Smooth muscle cell (in vitro differentiated cells): ENCODE measurements at regions not wholly inside any gene's neighbourhood (a gene's known extent, or its start where the extent isn't known, plus 50 kb on each side); places are given as distances from the start of the nearest gene placed in this dataset.

Experiments used
- DNase-seq: peaks from one replicate; lab custom pipeline; 2025; ENCODE audit not compliant: unreplicated experiment; lab: John Stamatoyannopoulos, UW
- H2AFZ ChIP-seq: fragments of 200-600 bp; sonication (generic); 2 replicates; pipeline ENCODE4 v1.6.0; 2016; ENCODE audit warnings: antibody characterized with exemption, low read depth, mild to moderate bottlenecking
- H3F3A ChIP-seq: fragments of 200-600 bp; sonication (generic); 2 replicates; pipeline ENCODE4 v1.6.0; 2017; ENCODE audit warnings: antibody characterized with exemption, low read depth
- H3K27ac ChIP-seq: fragments of 200-600 bp; sonication (generic); 2 replicates; pipeline ENCODE4 v1.5.1; 2016; ENCODE audit warnings: low read depth, mild to moderate bottlenecking
- H3K27me3 ChIP-seq: fragments of 200-600 bp; sonication (generic); 2 replicates; pipeline ENCODE4 v1.6.1; 2016; ENCODE audit warnings: low read depth, mild to moderate bottlenecking
- H3K36me3 ChIP-seq: fragments of 200-600 bp; sonication (generic); 2 replicates; pipeline ENCODE4 v1.5.1; 2016; ENCODE audit warnings: low read depth
- H3K4me1 ChIP-seq: fragments of 200-600 bp; sonication (generic); 2 replicates; pipeline ENCODE4 v1.5.1; 2016; ENCODE audit warnings: low read depth
- H3K4me2 ChIP-seq: fragments of 200-600 bp; sonication (generic); 2 replicates; pipeline ENCODE4 v1.6.0; 2016; ENCODE audit warnings: mild to moderate bottlenecking
- H3K4me3 ChIP-seq: fragments of 200-600 bp; sonication (generic); 2 replicates; pipeline ENCODE4 v1.5.1; 2016; ENCODE audit warnings: mild to moderate bottlenecking
- H3K79me2 ChIP-seq: fragments of 200-600 bp; sonication (generic); 2 replicates; pipeline ENCODE4 v1.6.0; 2016; ENCODE audit warnings: low read depth, mild to moderate bottlenecking
- H3K9ac ChIP-seq: fragments of 200-600 bp; sonication (generic); 2 replicates; pipeline ENCODE4 v1.6.0; 2016; ENCODE audit warnings: low read depth
- H3K9me3 ChIP-seq: fragments of 200-600 bp; sonication (generic); replicated peaks from 2 replicates; pipeline ENCODE4 v1.5.1; 2016; ENCODE audit warnings: low read depth
- H4K20me1 ChIP-seq: fragments of 200-600 bp; sonication (generic); 2 replicates; pipeline ENCODE4 v1.6.0; 2016; ENCODE audit warnings: low read depth
- WGBS: methylation state at CpG from one replicate; pipeline ENCODE4 v1.1.7; 2016; ENCODE audit warnings: low lambda C conversion rate; 5-methylcytosine and 5-hydroxymethylcytosine counted together
- TF ChIP-seq, protein P1 (sequence below): fragments of 200-600 bp; sonication (generic); IDR thresholded peaks from 2 replicates; pipeline ENCODE4 v1.5.1; 2017; ENCODE audit warnings: borderline replicate concordance, mild to moderate bottlenecking, antibody characterized with exemption; ENCODE audit not compliant: insufficient read depth, poor library complexity, severe bottlenecking

DNA sequence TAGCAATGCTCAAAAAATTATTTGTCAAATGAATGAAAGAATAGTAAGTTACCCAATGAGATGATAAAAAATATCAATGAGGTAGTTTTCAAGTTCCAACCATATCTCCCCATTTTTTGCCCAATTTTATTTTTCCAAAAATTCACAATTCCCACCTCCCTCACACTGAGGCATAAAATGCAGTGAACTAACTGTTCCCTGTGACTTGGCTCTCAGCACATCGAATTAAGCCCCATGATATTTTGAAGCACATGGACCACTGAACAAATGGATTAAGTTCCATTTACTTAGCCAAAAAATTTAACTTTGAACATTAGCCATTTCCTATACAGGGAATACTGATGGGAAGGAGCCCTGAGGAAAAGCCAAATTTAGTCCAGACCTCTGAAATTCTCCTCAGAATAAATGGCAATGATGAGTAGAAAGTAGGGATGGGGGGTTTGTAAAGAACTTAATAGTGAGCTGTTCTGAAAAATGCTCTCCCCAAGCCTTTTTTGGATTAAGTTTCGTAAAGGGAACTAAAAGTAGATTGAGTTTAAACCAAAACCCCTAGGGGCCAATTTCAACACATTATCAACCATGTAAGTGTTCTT, 166.3 kb upstream of the GRM3 start:
- no peaks in the 10 kb centered on the region for H3K79me2 ChIP-seq
- TF ChIP-seq, protein P1, sequence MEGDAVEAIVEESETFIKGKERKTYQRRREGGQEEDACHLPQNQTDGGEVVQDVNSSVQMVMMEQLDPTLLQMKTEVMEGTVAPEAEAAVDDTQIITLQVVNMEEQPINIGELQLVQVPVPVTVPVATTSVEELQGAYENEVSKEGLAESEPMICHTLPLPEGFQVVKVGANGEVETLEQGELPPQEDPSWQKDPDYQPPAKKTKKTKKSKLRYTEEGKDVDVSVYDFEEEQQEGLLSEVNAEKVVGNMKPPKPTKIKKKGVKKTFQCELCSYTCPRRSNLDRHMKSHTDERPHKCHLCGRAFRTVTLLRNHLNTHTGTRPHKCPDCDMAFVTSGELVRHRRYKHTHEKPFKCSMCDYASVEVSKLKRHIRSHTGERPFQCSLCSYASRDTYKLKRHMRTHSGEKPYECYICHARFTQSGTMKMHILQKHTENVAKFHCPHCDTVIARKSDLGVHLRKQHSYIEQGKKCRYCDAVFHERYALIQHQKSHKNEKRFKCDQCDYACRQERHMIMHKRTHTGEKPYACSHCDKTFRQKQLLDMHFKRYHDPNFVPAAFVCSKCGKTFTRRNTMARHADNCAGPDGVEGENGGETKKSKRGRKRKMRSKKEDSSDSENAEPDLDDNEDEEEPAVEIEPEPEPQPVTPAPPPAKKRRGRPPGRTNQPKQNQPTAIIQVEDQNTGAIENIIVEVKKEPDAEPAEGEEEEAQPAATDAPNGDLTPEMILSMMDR = no peak
- H3K9me3 ChIP-seq = no peaks in the 10 kb centered on the region
- WGBS = 58% methylated on average over 2 of the region's 2 CpGs
- H4K20me1 ChIP-seq = no peaks in the 10 kb centered on the region
- no peak overlapping the region for H3K9ac ChIP-seq
- no peaks in the 10 kb centered on the region for H3K36me3 ChIP-seq
- no peak overlapping the region for H2AFZ ChIP-seq
- H3K27me3 ChIP-seq = peaks cover 4% of the 10 kb centered on the region
- H3K4me2 ChIP-seq = no peak overlapping the region
- no peak overlapping the region for H3K27ac ChIP-seq
- H3K4me3 ChIP-seq = no peak overlapping the region
- no peak for DNase-seq
- H3F3A ChIP-seq = no peaks in the 10 kb centered on the region
- no peaks in the 10 kb centered on the region for H3K4me1 ChIP-seq

DNA sequence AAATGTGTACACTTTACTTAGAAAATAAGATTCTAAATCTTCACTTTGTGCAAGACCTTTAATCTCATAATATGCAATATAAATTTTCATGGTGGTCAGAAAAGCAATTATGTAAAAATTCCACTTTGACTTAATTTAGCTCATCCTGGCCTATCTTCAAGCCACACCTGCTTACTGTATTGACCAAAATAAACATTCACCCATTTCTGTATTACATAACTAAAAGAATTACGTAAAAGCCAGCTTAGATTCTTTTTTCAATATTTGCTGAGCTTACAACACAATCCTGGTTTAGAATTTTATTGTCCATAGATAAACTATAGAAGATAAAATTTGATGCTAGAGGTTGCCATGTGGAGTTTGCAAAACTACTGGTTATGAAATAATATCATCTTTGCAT, 172.9 kb upstream of the GRM3 start:
- no peak for DNase-seq
- TF ChIP-seq, protein P1 = no peak
- 95% methylated on average over 1 of the region's 1 CpG for WGBS
- no peaks in the 10 kb centered on the region for H4K20me1 ChIP-seq
- no peaks in the 10 kb centered on the region for H3K36me3 ChIP-seq
- H3K4me3 ChIP-seq = no peak overlapping the region
- H2AFZ ChIP-seq = no peak overlapping the region
- H3K27me3 ChIP-seq = peaks cover 4% of the 10 kb centered on the region
- H3K79me2 ChIP-seq = no peaks in the 10 kb centered on the region
- H3F3A ChIP-seq = no peaks in the 10 kb centered on the region
- no peaks in the 10 kb centered on the region for H3K4me1 ChIP-seq
- H3K9me3 ChIP-seq = no peaks in the 10 kb centered on the region
- H3K4me2 ChIP-seq = no peak overlapping the region
- no peak overlapping the region for H3K27ac ChIP-seq
- H3K9ac ChIP-seq = no peak overlapping the region

DNA sequence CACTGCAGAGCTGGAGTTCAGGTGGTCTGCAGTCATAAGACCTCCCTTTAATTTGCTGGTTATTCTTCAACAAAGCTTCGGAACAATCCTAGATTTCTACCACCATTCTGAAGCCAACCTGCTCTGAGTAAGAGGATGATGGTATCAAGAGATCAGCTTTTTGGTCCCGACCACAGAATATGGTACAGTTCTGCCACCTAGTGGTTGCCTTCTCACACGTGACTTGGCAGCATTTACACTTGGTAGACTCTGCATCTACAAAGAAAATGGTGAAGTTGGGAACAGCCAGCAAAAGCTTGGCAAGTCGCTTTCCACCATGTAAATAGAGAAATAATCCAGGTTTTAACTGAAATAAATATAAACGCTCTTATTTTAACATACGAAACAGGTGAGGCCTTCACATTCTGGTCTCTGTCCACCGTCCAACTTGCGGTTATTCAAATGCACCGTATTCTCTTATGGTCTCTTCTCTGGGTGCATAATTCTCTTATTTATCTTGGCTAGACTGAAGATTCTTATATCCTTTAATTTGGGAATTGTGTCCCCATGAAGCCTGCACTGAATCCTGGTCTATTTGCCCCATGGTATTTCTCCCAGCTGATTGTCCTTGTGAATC, 173.9 kb upstream of the GRM3 start:
- Histone ChIP-seq H3K36me3 (no peaks in the 10 kb centered on the region), H3F3A (no peaks in the 10 kb centered on the region), H3K4me1 (no peaks in the 10 kb centered on the region), H3K9ac (no peak overlapping the region), H3K4me2 (no peak overlapping the region), H4K20me1 (no peaks in the 10 kb centered on the region), H3K79me2 (no peaks in the 10 kb centered on the region), H3K27me3 (peaks cover 4% of the 10 kb centered on the region), H3K27ac (no peak overlapping the region), H3K9me3 (no peaks in the 10 kb centered on the region), H3K4me3 (no peak overlapping the region), H2AFZ (no peak overlapping the region)
- DNase-seq = peak; percentile 2
- WGBS = 35% methylated on average over 9 of the region's 9 CpGs
- TF ChIP-seq, protein P1 = peak; percentile 83

DNA sequence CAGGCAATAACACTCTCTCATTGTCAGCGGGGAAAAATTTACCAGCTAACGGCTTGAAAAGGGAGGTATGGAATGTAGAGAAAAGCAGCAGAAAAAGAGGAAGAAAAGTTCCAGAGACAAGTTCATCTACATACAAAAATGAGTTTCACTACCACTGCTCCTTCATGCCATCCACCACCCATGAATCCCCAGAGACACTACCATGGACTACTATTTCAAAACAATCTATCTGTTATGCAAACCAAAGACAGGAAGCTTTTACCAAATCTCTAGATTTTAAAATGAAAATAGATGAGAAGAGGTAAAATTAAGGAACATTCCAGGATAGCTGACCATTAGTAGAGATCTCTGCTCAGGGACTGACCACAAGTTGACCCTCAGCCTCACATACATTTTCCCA, 189.0 kb upstream of the GRM3 start:
- no peaks in the 10 kb centered on the region for H4K20me1 ChIP-seq
- no peak overlapping the region for H3K4me2 ChIP-seq
- H3K4me3 ChIP-seq = no peak overlapping the region
- DNase-seq = no peak
- no peaks in the 10 kb centered on the region for H3F3A ChIP-seq
- H2AFZ ChIP-seq = no peak overlapping the region
- H3K27me3 ChIP-seq = peaks cover 3% of the 10 kb centered on the region
- H3K36me3 ChIP-seq = no peaks in the 10 kb centered on the region
- H3K4me1 ChIP-seq = peaks cover 13% of the 10 kb centered on the region
- 83% methylated on average over 2 of the region's 2 CpGs for WGBS
- TF ChIP-seq, protein P1 = no peak
- no peaks in the 10 kb centered on the region for H3K9me3 ChIP-seq
- H3K9ac ChIP-seq = no peak overlapping the region
- H3K27ac ChIP-seq = no peak overlapping the region
- H3K79me2 ChIP-seq = no peaks in the 10 kb centered on the region
